H9 (cell line): ENCODE measurements at regions not wholly inside any gene's neighbourhood (a gene's known extent, or its start where the extent isn't known, plus 50 kb on each side); places are given as distances from the start of the nearest gene placed in this dataset.

ENCODE experiments used
- DNase-seq: peaks from one replicate; pipeline ENCODE4 v3.0.0-alpha.2; 2017
- H2AFZ ChIP-seq: one replicate; pipeline ENCODE4 v1.6.1; 2013; ENCODE audit warnings: mild to moderate bottlenecking, low read length, control low read depth, moderate library complexity
- H2AK5ac ChIP-seq: 2 replicates; pipeline ENCODE4 v1.6.1; 2013; ENCODE audit warnings: low read length, control low read depth, mixed read lengths; ENCODE audit not compliant: insufficient read length
- H2BK120ac ChIP-seq: one replicate; pipeline ENCODE4 v1.6.1; 2013; ENCODE audit warnings: low read depth, mild to moderate bottlenecking, low read length, control low read depth, inconsistent platforms; ENCODE audit not compliant: poor library complexity, severe bottlenecking
- H2BK12ac ChIP-seq: 2 replicates; pipeline ENCODE4 v1.6.1; 2013; ENCODE audit warnings: low read length, control low read depth, mixed read lengths, low read depth; ENCODE audit not compliant: insufficient read length
- H2BK15ac ChIP-seq: 2 replicates; pipeline ENCODE4 v1.6.1; 2013; ENCODE audit warnings: low read depth, low read length, control low read depth
- H2BK20ac ChIP-seq: one replicate; pipeline ENCODE4 v1.6.1; 2013; ENCODE audit warnings: low read depth, mild to moderate bottlenecking, low read length, control low read depth, inconsistent platforms; ENCODE audit not compliant: poor library complexity, severe bottlenecking
- H2BK5ac ChIP-seq: 2 replicates; pipeline ENCODE4 v1.6.1; 2013; ENCODE audit warnings: low read length, control low read depth, mixed read lengths; ENCODE audit not compliant: insufficient read length
- H3K14ac ChIP-seq: 2 replicates; pipeline ENCODE4 v1.6.1; 2013; ENCODE audit warnings: low read length, control low read depth; ENCODE audit not compliant: insufficient read depth
- H3K18ac ChIP-seq: 2 replicates; pipeline ENCODE4 v1.6.1; 2013; ENCODE audit warnings: low read depth, mild to moderate bottlenecking, mixed read lengths, low read length, control low read depth; ENCODE audit not compliant: insufficient read length
- H3K23ac ChIP-seq: 2 replicates; pipeline ENCODE4 v1.6.1; 2013; ENCODE audit warnings: low read length, control low read depth, mixed read lengths, low read depth; ENCODE audit not compliant: insufficient read length
- H3K23me2 ChIP-seq: 2 replicates; pipeline ENCODE4 v1.6.1; 2013; ENCODE audit warnings: low read depth, mild to moderate bottlenecking, mixed read lengths, low read length, control low read depth; ENCODE audit not compliant: insufficient read length, poor library complexity, severe bottlenecking
- H3K27ac ChIP-seq: 2 replicates; pipeline ENCODE4 v1.5.1; 2013; ENCODE audit warnings: low read length, control low read depth, mixed read lengths, low read depth; ENCODE audit not compliant: insufficient read length
- H3K27me3 ChIP-seq: 2 replicates; pipeline ENCODE4 v1.6.1; 2013; ENCODE audit warnings: low read length, control low read depth, inconsistent platforms; ENCODE audit not compliant: insufficient read depth
- H3K4ac ChIP-seq: 2 replicates; pipeline ENCODE4 v1.6.1; 2013; ENCODE audit warnings: low read depth, mild to moderate bottlenecking, control low read depth, inconsistent platforms, low read length, moderate library complexity
- H3K4me1 ChIP-seq: 2 replicates; pipeline ENCODE4 v1.6.1; 2013; ENCODE audit warnings: low read length, control low read depth, inconsistent platforms; ENCODE audit not compliant: insufficient read depth
- H3K4me2 ChIP-seq: 2 replicates; pipeline ENCODE4 v1.6.1; 2013; ENCODE audit warnings: low read length, control low read depth, mixed read lengths; ENCODE audit not compliant: insufficient read length, insufficient read depth
- H3K56ac ChIP-seq: 2 replicates; pipeline ENCODE4 v1.6.1; 2013; ENCODE audit warnings: low read depth, mild to moderate bottlenecking, mixed read lengths, low read length, control low read depth; ENCODE audit not compliant: insufficient read length
- H3K79me1 ChIP-seq: 2 replicates; pipeline ENCODE4 v1.6.1; 2013; ENCODE audit warnings: low read depth, mild to moderate bottlenecking, moderate library complexity, low read length, control low read depth, inconsistent platforms; ENCODE audit not compliant: insufficient read depth, poor library complexity, severe bottlenecking
- H3K79me2 ChIP-seq: 2 replicates; pipeline ENCODE4 v1.6.1; 2013; ENCODE audit warnings: low read length, control low read depth, inconsistent platforms; ENCODE audit not compliant: insufficient read depth
- H3K9ac ChIP-seq: 2 replicates; pipeline ENCODE4 v1.6.1; 2013; ENCODE audit warnings: low read length, control low read depth, mixed read lengths; ENCODE audit not compliant: insufficient read length; ENCODE audit errors: extremely low read depth
- H3K9me3 ChIP-seq: one replicate; pipeline ENCODE4 v1.6.1; 2013; ENCODE audit warnings: low read depth, low read length, inconsistent platforms; ENCODE audit not compliant: control insufficient read depth
- H3T11ph ChIP-seq: one replicate; pipeline ENCODE4 v1.6.1; 2013; ENCODE audit warnings: mild to moderate bottlenecking, low read length, control low read depth, inconsistent platforms
- H4K20me1 ChIP-seq: one replicate; pipeline ENCODE4 v1.6.1; 2013; ENCODE audit not compliant: control insufficient read depth, insufficient read length, insufficient read depth
- H4K5ac ChIP-seq: 2 replicates; pipeline ENCODE4 v1.6.1; 2013; ENCODE audit warnings: low read depth, mild to moderate bottlenecking, mixed read lengths, low read length, control low read depth; ENCODE audit not compliant: insufficient read length
- H4K8ac ChIP-seq: replicated peaks from 2 replicates; pipeline ENCODE4 v1.6.1; 2013; ENCODE audit warnings: low read length, control low read depth, mixed read lengths, low read depth; ENCODE audit not compliant: insufficient read length
- H4K91ac ChIP-seq: 2 replicates; pipeline ENCODE4 v1.6.1; 2013; ENCODE audit warnings: low read depth, mild to moderate bottlenecking, moderate library complexity, mixed read lengths, low read length, control low read depth; ENCODE audit not compliant: insufficient read length
- H3K27ac Mint-ChIP-seq, 3 experiments: 2 replicates in 2 of 3; 3 replicates in 1 of 3; pipeline ENCODE4 v1.8.0; 2020 to 2021; ENCODE audit warnings: mixed read lengths in 3 of 3, mild to moderate bottlenecking in 1 of 3, moderate library complexity in 1 of 3
- H3K27me3 Mint-ChIP-seq: 2 replicates; pipeline ENCODE4 v1.8.0; 2021; ENCODE audit warnings: low read depth, mild to moderate bottlenecking, moderate library complexity, mixed read lengths
- H3K36me3 Mint-ChIP-seq, 3 experiments: 2 replicates in 2 of 3; 3 replicates in 1 of 3; pipeline ENCODE4 v1.8.0; 2020 to 2021; ENCODE audit warnings: low read depth in 3 of 3, mixed read lengths in 3 of 3; ENCODE audit not compliant: insufficient read depth in 1 of 3
- H3K4me1 Mint-ChIP-seq, 2 experiments: 2 replicates each; pipeline ENCODE4 v1.8.0; 2020; ENCODE audit warnings: mixed read lengths in 2 of 2
- H3K4me3 Mint-ChIP-seq, 2 experiments: 2 replicates in 1 of 2; 3 replicates in 1 of 2; pipeline ENCODE4 v1.8.0; 2020 to 2021; ENCODE audit warnings: mild to moderate bottlenecking in 2 of 2, mixed read lengths in 2 of 2, moderate library complexity in 1 of 2
- H3K9me3 Mint-ChIP-seq, 2 experiments: 2 replicates in 1 of 2; 3 replicates in 1 of 2; pipeline ENCODE4 v1.8.0; 2020; ENCODE audit warnings: mild to moderate bottlenecking in 2 of 2, mixed read lengths in 2 of 2, moderate library complexity in 1 of 2
- CTCF ChIP-seq: fragments of 200-600 bp; sonication (generic); conservative IDR thresholded peaks from 3 replicates; pipeline ENCODE4 v1.8.0; 2021; ENCODE audit warnings: antibody characterized with exemption, mild to moderate bottlenecking
- WGBS: extraction: QIAGEN DNeasy Blood & Tissue Kit; methylation state at CpG from one replicate; pipeline ENCODE4 v1.1.7; 2013; ENCODE audit warnings: missing lambda C conversion rate, low lambda C conversion rate, mixed read lengths; ENCODE audit not compliant: insufficient read length; ENCODE audit errors: extremely low coverage; 5-methylcytosine and 5-hydroxymethylcytosine counted together

GRCh38 chr15:91622235-91622634, 231.3 kb upstream of the SLCO3A1 start:
- 0 out of 2 replicates have a peak, but pooled peaks cover 2% of the 10 kb centered on the region for H3K4me1 ChIP-seq
- no CpG with 5 or more reads among the region's 4 CpGs for WGBS
- H3K9me3 ChIP-seq = no peaks in the 10 kb centered on the region

More at GRCh38 chr15:91622235-91622634, 231.3 kb upstream of the SLCO3A1 start:
- Histone ChIP-seq H2BK15ac (no peak overlapping the region), H2BK120ac (no peak overlapping the region), H3K4me2 (no peak overlapping the region), H4K91ac (no peak overlapping the region), H3K23me2 (no peaks in the 10 kb centered on the region), H3K14ac (no peak overlapping the region), H2BK5ac (no peak overlapping the region), H3K56ac (no peak overlapping the region), H2BK12ac (no peak overlapping the region), H3K79me2 (no peaks in the 10 kb centered on the region), H3K9ac (no peak overlapping the region), H3K27ac (no peak overlapping the region), H4K8ac (no peak overlapping the region), H4K5ac (no peak overlapping the region), H2BK20ac (no peak overlapping the region), H3K23ac (no peak overlapping the region), H3K18ac (no peak overlapping the region), H3T11ph (no peak overlapping the region), H2AFZ (no peak overlapping the region), H3K4ac (no peak overlapping the region), H3K27me3 (no peaks in the 10 kb centered on the region), H3K79me1 (no peaks in the 10 kb centered on the region), H2AK5ac (no peak overlapping the region), H4K20me1 (no peaks in the 10 kb centered on the region)
- H3K4me1 Mint-ChIP-seq = peaks cover 3 to 20% of the 10 kb centered on the region in 2 experiments; a peak in 3 of 4 replicates
- no peak for TF ChIP-seq CTCF
- no peaks in the 10 kb centered on the region for H3K9me3 Mint-ChIP-seq
- no peak for DNase-seq
- no peaks in the 10 kb centered on the region for H3K36me3 Mint-ChIP-seq
- H3K27me3 Mint-ChIP-seq = no peaks in the 10 kb centered on the region; the same call in 1 of the 2 replicates
- no peak overlapping the region for H3K4me3 Mint-ChIP-seq
- no peak overlapping the region for H3K27ac Mint-ChIP-seq
